GM23338 (cell line): ENCODE measurements at regions not wholly inside any gene's neighbourhood (a gene's known extent, or its start where the extent isn't known, plus 50 kb on each side); places are given as distances from the start of the nearest gene placed in this dataset.

Experiments
- ATAC-seq: fragments of 200-7000 bp; cut with Tn5 transposase; 3 replicates; pipeline ENCODE4 v1.9.1; 2020
- DNase-seq: peaks from one replicate; pipeline ENCODE4 v3.0.0-alpha.2; 2015; ENCODE audit warnings: low spot score
- H2AFZ ChIP-seq: fragments of 200-600 bp; sonication (generic); 2 replicates; pipeline ENCODE4 v1.8.0; 2016; ENCODE audit warnings: antibody characterized with exemption, mild to moderate bottlenecking, moderate library complexity
- H3F3A ChIP-seq: fragments of 200-600 bp; sonication (generic); replicated peaks from 2 replicates; pipeline ENCODE4 v1.8.0; 2017; ENCODE audit warnings: antibody characterized with exemption, mixed run types, low read depth
- H3K27ac ChIP-seq: fragments of 200-600 bp; sonication (generic); 2 replicates; pipeline ENCODE4 v1.6.1; 2016; ENCODE audit warnings: low read depth
- H3K27me3 ChIP-seq: fragments of 200-600 bp; sonication (generic); 2 replicates; pipeline ENCODE4 v1.8.0; 2016; ENCODE audit warnings: mild to moderate bottlenecking, mixed run types, moderate library complexity; ENCODE audit not compliant: insufficient read depth
- H3K36me3 ChIP-seq: fragments of 200-600 bp; sonication (generic); 2 replicates; pipeline ENCODE4 v1.8.0; 2016; ENCODE audit warnings: mild to moderate bottlenecking; ENCODE audit not compliant: insufficient read depth
- H3K4me1 ChIP-seq: fragments of 200-600 bp; sonication (generic); 2 replicates; pipeline ENCODE4 v1.8.0; 2016; ENCODE audit warnings: mild to moderate bottlenecking, moderate library complexity; ENCODE audit not compliant: insufficient read depth
- H3K4me2 ChIP-seq: fragments of 200-600 bp; sonication (generic); 2 replicates; pipeline ENCODE4 v1.7.1; 2017; ENCODE audit warnings: mixed run types
- H3K4me3 ChIP-seq: fragments of 200-600 bp; sonication (generic); 2 replicates; pipeline ENCODE4 v1.6.1; 2016; ENCODE audit warnings: mixed run types
- H3K79me2 ChIP-seq: fragments of 200-600 bp; sonication (generic); replicated peaks from 2 replicates; pipeline ENCODE4 v1.8.0; 2017; ENCODE audit warnings: mild to moderate bottlenecking; ENCODE audit not compliant: insufficient read depth
- H3K9me2 ChIP-seq: fragments of 200-600 bp; sonication (generic); 2 replicates; pipeline ENCODE4 v1.8.0; 2017; ENCODE audit not compliant: insufficient read depth
- H4K20me1 ChIP-seq: fragments of 200-600 bp; sonication (generic); replicated peaks from 2 replicates; pipeline ENCODE4 v1.8.0; 2017; ENCODE audit warnings: mild to moderate bottlenecking; ENCODE audit not compliant: insufficient read depth
- H3K27ac Mint-ChIP-seq: 2 replicates; pipeline ENCODE4 v1.8.0; 2020; ENCODE audit warnings: inconsistent platforms, mild to moderate bottlenecking, moderate library complexity, mixed read lengths
- H3K27me3 Mint-ChIP-seq: 3 replicates; pipeline ENCODE4 v1.8.0; 2022; ENCODE audit warnings: low read depth, mild to moderate bottlenecking, moderate library complexity, mixed read lengths, inconsistent platforms; ENCODE audit not compliant: insufficient read depth, poor library complexity
- H3K36me3 Mint-ChIP-seq: 3 replicates; pipeline ENCODE4 v1.8.0; 2021; ENCODE audit warnings: low read depth, mild to moderate bottlenecking, inconsistent platforms, moderate library complexity, mixed read lengths
- H3K4me1 Mint-ChIP-seq: 3 replicates; pipeline ENCODE4 v1.8.0; 2020; ENCODE audit warnings: mild to moderate bottlenecking, inconsistent platforms, mixed read lengths
- H3K4me3 Mint-ChIP-seq: 3 replicates; pipeline ENCODE4 v1.8.0; 2021; ENCODE audit warnings: moderate library complexity, mild to moderate bottlenecking, inconsistent platforms, mixed read lengths
- H3K9me3 Mint-ChIP-seq: 3 replicates; pipeline ENCODE4 v1.8.0; 2020; ENCODE audit warnings: moderate library complexity, mild to moderate bottlenecking, inconsistent platforms, mixed read lengths
- CREB1 ChIP-seq: fragments of 250-450 bp; sonication (Bioruptor Pico); IDR thresholded peaks from 2 replicates; pipeline ENCODE4 v1.5.0; 2020; ENCODE audit warnings: low read depth, mild to moderate bottlenecking, moderate library complexity
- CTCF ChIP-seq, 2 experiments: fragments of 200-600 bp in 1 of 2; sonication (generic) in 1 of 2; conservative IDR thresholded peaks; 2 replicates each; pipeline versions ENCODE4 v1.5.1 to v1.6.1; 2016 to 2017; ENCODE audit warnings: antibody characterized with exemption in 2 of 2, low read depth in 2 of 2, mild to moderate bottlenecking in 2 of 2, moderate library complexity in 1 of 2
- ETS1 ChIP-seq: IDR thresholded peaks from 2 replicates; pipeline ENCODE4 v1.6.1; 2016; ENCODE audit warnings: antibody characterized with exemption
- NANOG ChIP-seq: IDR thresholded peaks from 2 replicates; pipeline ENCODE4 v1.6.1; 2016; ENCODE audit warnings: antibody characterized with exemption, borderline replicate concordance
- POLR2AphosphoS5 ChIP-seq: IDR thresholded peaks from 2 replicates; pipeline ENCODE4 v1.6.1; 2016; ENCODE audit warnings: antibody characterized with exemption, low read depth
- REST ChIP-seq: IDR thresholded peaks from one replicate; pipeline ENCODE4 v1.6.1; 2018; ENCODE audit warnings: antibody characterized with exemption; ENCODE audit not compliant: unreplicated experiment
- ZNF114 ChIP-seq: fragments of 250-450 bp; sonication (Bioruptor Pico); IDR thresholded peaks from 2 replicates; pipeline ENCODE4 v1.5.0; 2020; ENCODE audit warnings: mild to moderate bottlenecking, moderate library complexity
- ZNF462 ChIP-seq: fragments of 250-450 bp; sonication (Bioruptor Pico); IDR thresholded peaks from 2 replicates; pipeline ENCODE4 v1.5.0; 2020; ENCODE audit warnings: mild to moderate bottlenecking, moderate library complexity

GRCh38 chr1:82628887-82629286 is 828.2 kb downstream of the ADGRL2 start (continued):
- TF ChIP-seq CTCF (conservative IDR thresholded peaks at IDR 0.05; ENCODE audit: low read depth in 2 of 2): no peak
- no peak for TF ChIP-seq ETS1
- TF ChIP-seq ZNF462 (CRISPR knock-in tag): no peak
- no peak for TF ChIP-seq CREB1 (CRISPR knock-in tag)

- peaks cover 3% of the 10 kb centered on the region for H3K27me3 Mint-ChIP-seq
- Histone ChIP-seq H3K36me3 (peaks cover 12% of the 10 kb centered on the region), H3K27me3 (no peaks in the 10 kb centered on the region), H3K27ac (no peak overlapping the region), H3F3A (no peaks in the 10 kb centered on the region), H3K4me1 (no peaks in the 10 kb centered on the region), H3K4me3 (no peak overlapping the region), H3K4me2 (no peak overlapping the region), H4K20me1 (no peaks in the 10 kb centered on the region), H3K9me2 (peaks cover 7% of the 10 kb centered on the region), H3K79me2 (no peaks in the 10 kb centered on the region), H2AFZ (no peak overlapping the region)
- H3K27ac Mint-ChIP-seq: no peak overlapping the region
- no peak overlapping the region for H3K4me3 Mint-ChIP-seq
- peaks cover 26% of the 10 kb centered on the region; the same call in 2 of the 3 replicates for H3K36me3 Mint-ChIP-seq
- H3K4me1 Mint-ChIP-seq: no peaks in the 10 kb centered on the region; the same call in 2 of the 3 replicates
- H3K9me3 Mint-ChIP-seq: peaks cover 32% of the 10 kb centered on the region
- DNase-seq: peak; percentile 1
- no peak for ATAC-seq
- TF ChIP-seq POLR2AphosphoS5 (no peak), ZNF114 (no peak), NANOG (no peak), CREB1 (CRISPR knock-in tag) (no peak), REST (no peak), CTCF (conservative IDR thresholded peaks at IDR 0.05; ENCODE audit: low read depth in 2 of 2) (no peak)
Measured at GRCh38 chr1:82625537-82625936, 824.8 kb downstream of the ADGRL2 start.
